ENCODE measurements at regions not wholly inside any gene's neighbourhood (a gene's known extent, or its start where the extent isn't known, plus 50 kb on each side); places are given as distances from the start of the nearest gene placed in this dataset.

- Histone ChIP-seq H3K4me3 (ENCODE audit: insufficient read depth in 1 of 2, low read depth in 1 of 2, low read length in 2 of 2) (no peak overlapping the region), H3K36me3 (ENCODE audit: control insufficient read depth in 1 of 2, insufficient read depth in 2 of 2, low read depth in 1 of 2, low read length in 2 of 2) (no peaks in the 10 kb centered on the region), H3K79me1 (replicated peaks; ENCODE audit: low read length, poor library complexity, severe bottlenecking) (no peaks in the 10 kb centered on the region), H3K4ac (ENCODE audit: low read depth in 1 of 2, low read length in 2 of 2) (no peak overlapping the region), H3K9ac (ENCODE audit: low read length) (no peak overlapping the region), H3K27ac (ENCODE audit: low read length, poor library complexity, severe bottlenecking) (no peak overlapping the region), H3K23ac (ENCODE audit: low read length in 2 of 2) (no peak overlapping the region), H4K91ac (ENCODE audit: low read length) (no peak overlapping the region), H3K14ac (ENCODE audit: low read length in 2 of 2) (no peak overlapping the region), H3K18ac (ENCODE audit: low read depth in 1 of 2, low read length in 2 of 2) (no peak overlapping the region), H3K27me3 (ENCODE audit: control insufficient read depth in 1 of 2, insufficient read depth in 1 of 2, low read length in 2 of 2) (no peaks in the 10 kb centered on the region), H2BK5ac (ENCODE audit: low read depth, low read length, poor library complexity, severe bottlenecking) (no peak overlapping the region), H2BK120ac (ENCODE audit: low read depth, low read length) (no peak overlapping the region), H3K4me1 (ENCODE audit: control insufficient read depth, insufficient read depth, low read depth, low read length) (no peaks in the 10 kb centered on the region), H4K8ac (ENCODE audit: low read length) (no peak overlapping the region), H2AK5ac (ENCODE audit: low read length, severe bottlenecking) (no peak overlapping the region), H3K9me3 (ENCODE audit: control insufficient read depth, low read length) (no peaks in the 10 kb centered on the region), H2AFZ (ENCODE audit: low read depth, low read length) (no peak overlapping the region), H3K4me2 (ENCODE audit: low read length, poor library complexity, severe bottlenecking) (no peak overlapping the region), H2BK15ac (ENCODE audit: low read depth, poor library complexity, severe bottlenecking) (no peak overlapping the region), H2BK12ac (ENCODE audit: low read length in 2 of 2) (no peak overlapping the region)
- peak; percentile 26 for DNase-seq
- 100% methylated on average over 2 of the region's 6 CpGs for WGBS
Observed at GRCh38 chr11:128195057-128195751, 392.2 kb downstream of the ETS1 start.

- no peaks in the 10 kb centered on the region for H3K4me1 ChIP-seq (ENCODE audit: control insufficient read depth, insufficient read depth, low read depth, low read length)
- H2AFZ ChIP-seq (ENCODE audit: low read depth, low read length) = no peak overlapping the region
- H3K27ac ChIP-seq (ENCODE audit: low read length, poor library complexity, severe bottlenecking) = no peak overlapping the region
- H3K4me3 ChIP-seq (ENCODE audit: insufficient read depth in 1 of 2, low read depth in 1 of 2, low read length in 2 of 2) = no peak overlapping the region
- no peak overlapping the region for H2BK5ac ChIP-seq (ENCODE audit: low read depth, low read length, poor library complexity, severe bottlenecking)
- no peak overlapping the region for H2BK120ac ChIP-seq (ENCODE audit: low read depth, low read length)
- H3K36me3 ChIP-seq (ENCODE audit: control insufficient read depth in 1 of 2, insufficient read depth in 2 of 2, low read depth in 1 of 2, low read length in 2 of 2) = no peaks in the 10 kb centered on the region
- no peak overlapping the region for H3K14ac ChIP-seq (ENCODE audit: low read length in 2 of 2)
- no peak overlapping the region for H3K18ac ChIP-seq (ENCODE audit: low read depth in 1 of 2, low read length in 2 of 2)
- DNase-seq = no peak
- H4K91ac ChIP-seq (ENCODE audit: low read length) = no peak overlapping the region
- H3K9ac ChIP-seq (ENCODE audit: low read length) = no peak overlapping the region
- H3K23ac ChIP-seq (ENCODE audit: low read length in 2 of 2) = no peak overlapping the region
- no peaks in the 10 kb centered on the region for H3K9me3 ChIP-seq (ENCODE audit: control insufficient read depth, low read length)
- H2BK15ac ChIP-seq (ENCODE audit: low read depth, poor library complexity, severe bottlenecking) = no peak overlapping the region
- H3K27me3 ChIP-seq (ENCODE audit: control insufficient read depth in 1 of 2, insufficient read depth in 1 of 2, low read length in 2 of 2) = no peaks in the 10 kb centered on the region
- H2BK12ac ChIP-seq (ENCODE audit: low read length in 2 of 2) = no peak overlapping the region
- H3K4me2 ChIP-seq (ENCODE audit: low read length, poor library complexity, severe bottlenecking) = no peak overlapping the region
- no peak overlapping the region for H3K4ac ChIP-seq (ENCODE audit: low read depth in 1 of 2, low read length in 2 of 2)
- no peak overlapping the region for H2AK5ac ChIP-seq (ENCODE audit: low read length, severe bottlenecking)
- H4K8ac ChIP-seq (ENCODE audit: low read length) = no peak overlapping the region
- no peaks in the 10 kb centered on the region for H3K79me1 ChIP-seq (replicated peaks; ENCODE audit: low read length, poor library complexity, severe bottlenecking)
Observed at GRCh38 chr11:128194216-128194615, 393.1 kb downstream of the ETS1 start.

- Histone ChIP-seq H3K14ac (ENCODE audit: low read length in 2 of 2) (no peak overlapping the region), H3K23ac (ENCODE audit: low read length in 2 of 2) (no peak overlapping the region), H3K36me3 (ENCODE audit: control insufficient read depth in 1 of 2, insufficient read depth in 2 of 2, low read depth in 1 of 2, low read length in 2 of 2) (no peaks in the 10 kb centered on the region), H3K79me1 (replicated peaks; ENCODE audit: low read length, poor library complexity, severe bottlenecking) (no peaks in the 10 kb centered on the region), H3K18ac (ENCODE audit: low read depth in 1 of 2, low read length in 2 of 2) (no peak overlapping the region), H3K4ac (ENCODE audit: low read depth in 1 of 2, low read length in 2 of 2) (no peak overlapping the region), H2AFZ (ENCODE audit: low read depth, low read length) (no peak overlapping the region), H2BK5ac (ENCODE audit: low read depth, low read length, poor library complexity, severe bottlenecking) (no peak overlapping the region), H3K9ac (ENCODE audit: low read length) (no peak overlapping the region), H3K27me3 (ENCODE audit: control insufficient read depth in 1 of 2, insufficient read depth in 1 of 2, low read length in 2 of 2) (no peaks in the 10 kb centered on the region), H3K4me3 (ENCODE audit: insufficient read depth in 1 of 2, low read depth in 1 of 2, low read length in 2 of 2) (no peak overlapping the region), H4K91ac (ENCODE audit: low read length) (no peak overlapping the region), H2AK5ac (ENCODE audit: low read length, severe bottlenecking) (no peak overlapping the region), H2BK120ac (ENCODE audit: low read depth, low read length) (no peak overlapping the region), H4K8ac (ENCODE audit: low read length) (no peak overlapping the region), H3K4me1 (ENCODE audit: control insufficient read depth, insufficient read depth, low read depth, low read length) (no peaks in the 10 kb centered on the region), H3K27ac (ENCODE audit: low read length, poor library complexity, severe bottlenecking) (no peak overlapping the region), H3K4me2 (ENCODE audit: low read length, poor library complexity, severe bottlenecking) (no peak overlapping the region), H2BK12ac (ENCODE audit: low read length in 2 of 2) (no peak overlapping the region), H2BK15ac (ENCODE audit: low read depth, poor library complexity, severe bottlenecking) (no peak overlapping the region), H3K9me3 (ENCODE audit: control insufficient read depth, low read length) (no peaks in the 10 kb centered on the region)
- no peak for DNase-seq
- 92% methylated on average over 2 of the region's 4 CpGs for WGBS
Observed at GRCh38 chr11:128193615-128194014, 393.7 kb downstream of the ETS1 start.

- H3K4me2 ChIP-seq (ENCODE audit: low read length, poor library complexity, severe bottlenecking) = no peak overlapping the region
- no peaks in the 10 kb centered on the region for H3K27me3 ChIP-seq (ENCODE audit: control insufficient read depth in 1 of 2, insufficient read depth in 1 of 2, low read length in 2 of 2)
- H3K23ac ChIP-seq (ENCODE audit: low read length in 2 of 2) = no peak overlapping the region
- H3K27ac ChIP-seq (ENCODE audit: low read length, poor library complexity, severe bottlenecking) = no peak overlapping the region
- no peaks in the 10 kb centered on the region for H3K79me1 ChIP-seq (replicated peaks; ENCODE audit: low read length, poor library complexity, severe bottlenecking)
- H2BK12ac ChIP-seq (ENCODE audit: low read length in 2 of 2) = no peak overlapping the region
- no peak overlapping the region for H2BK5ac ChIP-seq (ENCODE audit: low read depth, low read length, poor library complexity, severe bottlenecking)
- peaks cover 2% of the 10 kb centered on the region for H3K4me1 ChIP-seq (ENCODE audit: control insufficient read depth, insufficient read depth, low read depth, low read length)
- peak overlapping the region; percentile 49 for H4K8ac ChIP-seq (ENCODE audit: low read length)
- H3K4me3 ChIP-seq (ENCODE audit: insufficient read depth in 1 of 2, low read depth in 1 of 2, low read length in 2 of 2) = no peak overlapping the region
- H2BK120ac ChIP-seq (ENCODE audit: low read depth, low read length) = no peak overlapping the region
- no peak overlapping the region for H2AK5ac ChIP-seq (ENCODE audit: low read length, severe bottlenecking)
- no peaks in the 10 kb centered on the region for H3K36me3 ChIP-seq (ENCODE audit: control insufficient read depth in 1 of 2, insufficient read depth in 2 of 2, low read depth in 1 of 2, low read length in 2 of 2)
- no peaks in the 10 kb centered on the region for H3K9me3 ChIP-seq (ENCODE audit: control insufficient read depth, low read length)
- no peak overlapping the region for H4K91ac ChIP-seq (ENCODE audit: low read length)
- 97% methylated on average over 5 of the region's 5 CpGs for WGBS
- H2AFZ ChIP-seq (ENCODE audit: low read depth, low read length) = no peak overlapping the region
- DNase-seq = no peak
- H3K9ac ChIP-seq (ENCODE audit: low read length) = no peak overlapping the region
- H3K18ac ChIP-seq (ENCODE audit: low read depth in 1 of 2, low read length in 2 of 2) = no peak overlapping the region
- H2BK15ac ChIP-seq (ENCODE audit: low read depth, poor library complexity, severe bottlenecking) = no peak overlapping the region
- no peak overlapping the region for H3K14ac ChIP-seq (ENCODE audit: low read length in 2 of 2)
- no peak overlapping the region for H3K4ac ChIP-seq (ENCODE audit: low read depth in 1 of 2, low read length in 2 of 2)
Observed at GRCh38 chr11:128190312-128190711, 397.0 kb downstream of the ETS1 start.

Measured in mesenchymal stem cell (in vitro differentiated cells and primary cell).